ENCODE measurements at regions not wholly inside any gene's neighbourhood (a gene's known extent, or its start where the extent isn't known, plus 50 kb on each side); places are given as distances from the start of the nearest gene placed in this dataset.
A peak's percentile ranks its signal among the peaks of the same experiment; 100 is the strongest.
"Not testable (repeated sequence)": the region's sequence is repeated elsewhere in the genome, so short reads cannot be mapped to it uniquely, and the experiment has no call there.

GRCh38 chr9:71608825-71609447 lies 159.4 kb downstream of the CEMIP2 start:
- Mint-ChIP-seq H3K27ac (no peak overlapping the region), H3K4me3 (no peak overlapping the region), H3K36me3 (ENCODE audit: low read depth) (no peaks in the 10 kb centered on the region), H3K4me1 (no peaks in the 10 kb centered on the region), H3K27me3 (no peaks in the 10 kb centered on the region)
- ATAC-seq (no peak), DNase-seq (no peak)
- H3K9me3 ChIP-seq (ENCODE audit: control insufficient read depth, low read length, poor library complexity, severe bottlenecking): no peaks in the 10 kb centered on the region

- Mint-ChIP-seq H3K4me1 (no peaks in the 10 kb centered on the region), H3K27me3 (no peaks in the 10 kb centered on the region), H3K27ac (no peak overlapping the region), H3K36me3 (ENCODE audit: low read depth) (no peaks in the 10 kb centered on the region), H3K4me3 (no peak overlapping the region)
- no peaks in the 10 kb centered on the region for H3K9me3 ChIP-seq (ENCODE audit: control insufficient read depth, low read length, poor library complexity, severe bottlenecking)
- DNase-seq: no peak
- ATAC-seq: no peak
These were observed 160.3 kb downstream of the CEMIP2 start for GRCh38 chr9:71608021-71608420.

GRCh38 chr9:71607461-71607881 lies 160.8 kb downstream of the CEMIP2 start:
- no peaks in the 10 kb centered on the region for H3K4me1 Mint-ChIP-seq
- H3K36me3 Mint-ChIP-seq (ENCODE audit: low read depth): no peaks in the 10 kb centered on the region
- H3K4me3 Mint-ChIP-seq: no peak overlapping the region
- H3K27me3 Mint-ChIP-seq: no peaks in the 10 kb centered on the region
- DNase-seq: no peak
- ATAC-seq: no peak
- no peak overlapping the region for H3K27ac Mint-ChIP-seq
- H3K9me3 ChIP-seq (ENCODE audit: control insufficient read depth, low read length, poor library complexity, severe bottlenecking): no peaks in the 10 kb centered on the region

DNA sequence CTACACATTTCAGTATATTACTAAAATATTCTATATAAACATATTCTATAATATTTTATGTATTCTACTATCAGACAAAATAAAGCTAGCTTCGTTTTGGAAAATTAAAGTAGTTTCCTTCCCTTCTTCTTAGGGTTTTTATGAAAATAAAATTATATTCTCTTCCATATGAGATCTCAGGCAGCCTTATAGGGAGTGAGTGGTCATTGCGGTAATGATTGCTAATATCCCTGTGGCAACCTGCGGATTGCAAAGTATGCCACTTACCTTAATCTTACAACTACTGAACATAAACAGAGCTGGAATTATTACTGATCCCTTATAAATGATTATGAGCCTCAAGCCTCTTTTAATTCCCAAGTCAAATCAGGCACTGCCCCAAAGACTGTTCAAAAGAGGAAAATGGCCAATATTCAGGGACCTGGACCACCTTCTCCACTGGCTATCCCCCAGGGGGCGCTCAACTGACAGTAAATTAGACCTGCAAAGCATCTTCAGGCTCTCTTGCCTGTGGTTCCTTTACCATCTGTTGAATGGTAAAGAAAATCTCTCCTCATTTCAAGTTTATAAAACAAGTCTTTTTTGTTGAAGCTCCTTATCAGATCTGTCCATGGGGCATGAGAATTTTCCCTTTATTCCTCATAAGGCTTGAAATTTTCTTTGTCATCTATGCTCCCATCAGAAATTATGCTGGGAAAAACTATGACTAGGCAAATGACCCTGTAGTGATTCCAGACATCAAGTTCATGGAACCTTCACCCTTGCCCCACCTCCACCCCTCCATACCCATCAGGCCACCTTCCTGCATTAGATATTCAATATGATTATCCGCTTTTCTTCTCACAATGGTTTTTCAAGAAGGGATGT lies 163.9 kb downstream of the CEMIP2 start:
- H3K4me1 Mint-ChIP-seq: no peaks in the 10 kb centered on the region
- no peaks in the 10 kb centered on the region for H3K36me3 Mint-ChIP-seq (ENCODE audit: low read depth)
- peak; percentile 64 to 75 (median 66) for DNase-seq
- no peaks in the 10 kb centered on the region for H3K9me3 ChIP-seq (ENCODE audit: control insufficient read depth, low read length, poor library complexity, severe bottlenecking)
- no peak overlapping the region for H3K4me3 Mint-ChIP-seq
- peak; percentile 88 for ATAC-seq
- no peak overlapping the region for H3K27ac Mint-ChIP-seq
- no peaks in the 10 kb centered on the region for H3K27me3 Mint-ChIP-seq

DNA sequence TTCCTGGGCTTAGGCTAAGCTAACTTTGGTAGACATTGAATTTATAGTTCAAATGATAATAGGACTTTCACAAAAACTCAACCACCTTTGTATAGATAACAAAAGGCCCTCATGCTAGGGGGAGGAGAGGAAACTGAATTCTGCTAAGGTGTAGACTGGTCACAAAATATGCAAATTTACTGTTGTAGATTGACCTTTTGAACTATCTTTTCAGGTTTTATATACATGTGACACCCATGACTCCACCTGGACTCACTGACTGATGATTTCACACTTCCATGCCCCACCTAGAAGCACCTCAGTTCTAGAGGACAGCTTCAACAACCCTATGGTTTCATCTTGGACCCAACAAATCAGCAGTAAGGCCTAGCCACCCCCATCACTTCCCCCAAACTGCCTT lies 165.7 kb downstream of the CEMIP2 start:
- Mint-ChIP-seq H3K36me3 (ENCODE audit: low read depth) (no peaks in the 10 kb centered on the region), H3K4me3 (no peak overlapping the region), H3K27ac (no peak overlapping the region)

GRCh38 chr9:71595762-71596161 lies 172.6 kb downstream of the CEMIP2 start:
- ATAC-seq, H3K27ac Mint-ChIP-seq: not testable (repeated sequence)
- H3K27me3 Mint-ChIP-seq: peaks cover 36% of the 10 kb centered on the region

More for the DNA sequence above, 165.7 kb downstream of the CEMIP2 start:
- no peaks in the 10 kb centered on the region for H3K4me1 Mint-ChIP-seq
- ATAC-seq (no peak), DNase-seq (no peak)
- no peaks in the 10 kb centered on the region for H3K9me3 ChIP-seq (ENCODE audit: control insufficient read depth, low read length, poor library complexity, severe bottlenecking)
- H3K27me3 Mint-ChIP-seq: no peaks in the 10 kb centered on the region

DNA sequence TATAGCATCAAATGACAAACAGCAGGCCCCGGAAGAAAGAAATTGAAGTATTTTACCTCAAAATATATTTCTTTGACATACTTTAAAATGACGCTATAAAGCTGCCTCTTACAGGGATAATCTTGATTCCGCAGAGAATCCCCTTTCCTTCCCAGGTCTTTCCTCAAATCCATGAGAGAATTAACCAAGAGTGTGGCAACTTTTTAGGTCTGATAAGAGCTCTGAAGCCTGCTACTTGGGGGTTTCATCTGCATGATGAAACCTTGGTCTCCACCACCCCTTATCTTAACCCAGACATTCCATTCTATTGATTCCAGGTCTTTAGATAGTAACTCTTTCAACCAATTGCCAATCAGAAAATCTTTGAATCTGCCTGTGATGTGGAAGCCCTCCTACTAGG lies 173.8 kb downstream of the CEMIP2 start:
- Mint-ChIP-seq H3K27me3 (peaks cover 39% of the 10 kb centered on the region), H3K36me3 (ENCODE audit: low read depth) (peaks cover 2% of the 10 kb centered on the region), H3K27ac (no peak overlapping the region), H3K4me1 (no peaks in the 10 kb centered on the region), H3K4me3 (no peak overlapping the region)
- no peak for ATAC-seq
- no peaks in the 10 kb centered on the region for H3K9me3 ChIP-seq (ENCODE audit: control insufficient read depth, low read length, poor library complexity, severe bottlenecking)
- no peak for DNase-seq

More at GRCh38 chr9:71595762-71596161, 172.6 kb downstream of the CEMIP2 start:
- not testable (repeated sequence) for H3K9me3 ChIP-seq (ENCODE audit: control insufficient read depth, low read length, poor library complexity, severe bottlenecking); H3K36me3 Mint-ChIP-seq (ENCODE audit: low read depth); H3K4me3 Mint-ChIP-seq; DNase-seq; H3K4me1 Mint-ChIP-seq

DNA sequence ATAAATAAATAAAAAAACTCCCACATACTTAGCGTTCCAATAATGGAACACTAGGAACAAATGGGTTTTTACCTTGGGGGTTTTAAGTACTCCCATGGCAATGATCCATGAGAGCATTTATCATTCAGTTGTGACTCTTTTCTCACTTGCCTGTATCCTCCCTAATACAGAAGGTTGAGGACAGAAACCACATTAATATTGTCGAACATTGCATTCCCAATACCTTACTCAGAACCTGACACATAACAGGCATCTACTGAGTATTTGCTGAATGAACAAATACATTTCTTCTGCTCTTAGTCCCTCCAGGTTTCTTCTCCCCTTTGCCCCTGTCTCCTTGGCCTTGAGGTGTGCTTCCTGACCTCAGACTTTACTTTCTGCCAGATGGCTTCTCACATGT lies 175.9 kb downstream of the CEMIP2 start:
- peaks cover 2% of the 10 kb centered on the region for H3K36me3 Mint-ChIP-seq (ENCODE audit: low read depth)
- H3K4me1 Mint-ChIP-seq: no peaks in the 10 kb centered on the region
- H3K9me3 ChIP-seq (ENCODE audit: control insufficient read depth, low read length, poor library complexity, severe bottlenecking): no peaks in the 10 kb centered on the region
- ATAC-seq: no peak
- peaks cover 47% of the 10 kb centered on the region for H3K27me3 Mint-ChIP-seq
- no peak overlapping the region for H3K4me3 Mint-ChIP-seq
- H3K27ac Mint-ChIP-seq: no peak overlapping the region
- no peak for DNase-seq

GRCh38 chr9:71590362-71590761 lies 178.0 kb downstream of the CEMIP2 start:
- Mint-ChIP-seq H3K27ac (no peak overlapping the region), H3K4me3 (no peak overlapping the region), H3K27me3 (peaks cover 46% of the 10 kb centered on the region), H3K36me3 (ENCODE audit: low read depth) (peaks cover 2% of the 10 kb centered on the region), H3K4me1 (no peaks in the 10 kb centered on the region)
- DNase-seq (no peak), ATAC-seq (no peak)
- H3K9me3 ChIP-seq (ENCODE audit: control insufficient read depth, low read length, poor library complexity, severe bottlenecking): no peaks in the 10 kb centered on the region

GRCh38 chr9:71589612-71590011 lies 178.7 kb downstream of the CEMIP2 start:
- Mint-ChIP-seq H3K4me1 (no peaks in the 10 kb centered on the region), H3K4me3 (no peak overlapping the region), H3K36me3 (ENCODE audit: low read depth) (no peaks in the 10 kb centered on the region), H3K27me3 (peaks cover 39% of the 10 kb centered on the region), H3K27ac (no peak overlapping the region)
- DNase-seq (no peak), ATAC-seq (no peak)
- no peaks in the 10 kb centered on the region for H3K9me3 ChIP-seq (ENCODE audit: control insufficient read depth, low read length, poor library complexity, severe bottlenecking)

DNA sequence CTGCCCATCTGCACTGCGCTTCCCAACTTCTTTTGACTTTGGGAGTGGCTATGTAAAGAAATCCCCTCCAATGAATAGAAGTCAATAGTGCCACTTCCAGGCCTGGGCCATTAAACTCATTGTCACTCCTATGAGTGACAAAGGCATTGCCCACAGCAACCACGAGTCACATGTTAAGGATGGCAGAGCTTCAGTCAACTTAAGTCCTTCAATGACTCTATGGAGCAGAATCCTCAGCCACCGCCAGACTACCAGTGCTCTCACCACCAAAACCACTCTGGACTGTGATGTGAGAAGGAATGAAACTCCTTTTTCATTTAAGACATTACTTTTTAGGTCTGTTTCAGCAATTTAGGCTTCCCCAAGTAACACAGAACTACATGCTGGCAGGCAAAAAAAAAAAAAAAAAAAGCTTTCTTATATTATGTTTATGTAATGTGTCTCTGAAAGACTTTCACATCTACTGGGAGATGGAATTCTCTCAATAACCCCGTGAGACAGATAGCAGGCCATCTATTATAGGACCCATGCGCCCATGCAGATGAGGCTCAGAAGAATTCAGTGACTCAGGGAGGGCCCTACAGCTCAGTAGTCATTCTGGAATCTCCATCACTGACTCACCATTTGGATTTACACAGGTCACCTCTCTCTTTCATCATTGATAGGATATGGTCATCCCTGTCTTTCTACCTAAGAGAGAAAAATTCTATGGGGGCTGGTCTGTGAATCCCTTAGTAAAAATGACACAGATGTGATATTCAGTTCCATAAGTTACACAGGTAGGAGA lies 180.5 kb downstream of the CEMIP2 start:
- no peak for ATAC-seq
- no peak for DNase-seq
- H3K27ac Mint-ChIP-seq: no peak overlapping the region
- H3K4me3 Mint-ChIP-seq: no peak overlapping the region
- no peaks in the 10 kb centered on the region for H3K36me3 Mint-ChIP-seq (ENCODE audit: low read depth)
- H3K4me1 Mint-ChIP-seq: no peaks in the 10 kb centered on the region
- no peaks in the 10 kb centered on the region for H3K9me3 ChIP-seq (ENCODE audit: control insufficient read depth, low read length, poor library complexity, severe bottlenecking)
- H3K27me3 Mint-ChIP-seq: peaks cover 23% of the 10 kb centered on the region

- H3K36me3 Mint-ChIP-seq (ENCODE audit: low read depth): no peaks in the 10 kb centered on the region
- no peaks in the 10 kb centered on the region for H3K4me1 Mint-ChIP-seq
- H3K27ac Mint-ChIP-seq: no peak overlapping the region
- no peak for ATAC-seq
- no peaks in the 10 kb centered on the region for H3K9me3 ChIP-seq (ENCODE audit: control insufficient read depth, low read length, poor library complexity, severe bottlenecking)
- DNase-seq: no peak
- H3K4me3 Mint-ChIP-seq: no peak overlapping the region
- H3K27me3 Mint-ChIP-seq: peaks cover 14% of the 10 kb centered on the region
These were observed 184.5 kb downstream of the CEMIP2 start for GRCh38 chr9:71583792-71584191.

DNA sequence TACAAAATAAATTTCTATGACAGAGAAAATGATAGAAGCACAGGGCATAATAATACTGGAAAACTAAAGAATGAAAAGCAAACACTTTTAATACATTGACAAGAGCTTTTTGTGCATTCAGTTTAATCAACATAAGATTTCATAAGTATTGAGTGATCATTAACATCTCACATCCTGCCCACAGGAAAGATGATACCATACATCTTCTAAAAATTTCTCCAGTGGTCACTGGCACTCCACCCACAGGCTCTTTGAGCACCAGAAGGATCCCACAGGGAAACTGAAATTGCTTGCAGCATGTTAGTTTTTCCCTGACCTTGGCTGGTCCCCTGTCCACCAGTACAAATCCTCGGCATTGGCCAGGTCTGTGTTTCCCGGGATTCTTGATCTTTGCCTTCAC lies 186.0 kb downstream of the CEMIP2 start:
- no peaks in the 10 kb centered on the region for H3K4me1 Mint-ChIP-seq
- no peak overlapping the region for H3K27ac Mint-ChIP-seq

More for the DNA sequence above, 186.0 kb downstream of the CEMIP2 start:
- H3K9me3 ChIP-seq (ENCODE audit: control insufficient read depth, low read length, poor library complexity, severe bottlenecking): no peaks in the 10 kb centered on the region
- Mint-ChIP-seq H3K4me3 (no peak overlapping the region), H3K27me3 (peaks cover 23% of the 10 kb centered on the region), H3K36me3 (ENCODE audit: low read depth) (no peaks in the 10 kb centered on the region)
- no peak for ATAC-seq
- no peak for DNase-seq
